ENCODE measurements at regions not wholly inside any gene's neighbourhood (a gene's known extent, or its start where the extent isn't known, plus 50 kb on each side); places are given as distances from the start of the nearest gene placed in this dataset.
A peak's percentile ranks its signal among the peaks of the same experiment; 100 is the strongest.

- H3K4me2 ChIP-seq (ENCODE audit: low read length) = no peak overlapping the region
- CTCF ChIA-PET (ENCODE audit: unreplicated experiment) = no interaction called here
- no peak for TF ChIP-seq EZH2phosphoT487 (IDR thresholded peaks at IDR 0.05; ENCODE audit: borderline replicate concordance, low read depth, low read length)
- TF ChIP-seq CTCF (conservative IDR thresholded peaks at IDR 0.05; ENCODE audit: low read length) = no peak
- no peak for DNase-seq (ENCODE audit: low spot score)
- no peaks in the 10 kb centered on the region for H3K36me3 ChIP-seq (ENCODE audit: insufficient read depth, low read length)
- no peak overlapping the region for H3K4me3 ChIP-seq (ENCODE audit: low read depth, low read length, poor library complexity, severe bottlenecking)
- H3K9me2 ChIP-seq (ENCODE audit: insufficient read depth, low read length) = no peaks in the 10 kb centered on the region
- BruUV-seq (replicated peaks) = no TSS peak
- no peaks in the 10 kb centered on the region for H3K9me3 ChIP-seq (ENCODE audit: low read length)
- H3K27ac ChIP-seq (ENCODE audit: low read depth, low read length, poor library complexity, severe bottlenecking) = no peak overlapping the region
- H3K79me2 ChIP-seq (ENCODE audit: insufficient read depth, low read depth, low read length) = no peaks in the 10 kb centered on the region
- intact Hi-C loops (cut with micrococcal nuclease; ENCODE audit: unreplicated experiment) = no loop called here
- H3K4me1 ChIP-seq (ENCODE audit: insufficient read depth, low read length, poor library complexity, severe bottlenecking) = no peaks in the 10 kb centered on the region
- POLR2A ChIA-PET = no interaction called here
- no peaks in the 10 kb centered on the region for H4K20me1 ChIP-seq (ENCODE audit: insufficient read depth, low read length)
- no peak overlapping the region for H2AFZ ChIP-seq (ENCODE audit: low read length)
Measured at GRCh38 chr1:208980605-208981004, 602.9 kb upstream of the CAMK1G start.

- no peaks in the 10 kb centered on the region for H3K36me3 ChIP-seq (ENCODE audit: insufficient read depth, low read length)
- H2AFZ ChIP-seq (ENCODE audit: low read length) = no peak overlapping the region
- DNase-seq (ENCODE audit: low spot score) = no peak
- H3K9me3 ChIP-seq (ENCODE audit: low read length) = no peaks in the 10 kb centered on the region
- H3K79me2 ChIP-seq (ENCODE audit: insufficient read depth, low read depth, low read length) = no peaks in the 10 kb centered on the region
- H3K4me1 ChIP-seq (ENCODE audit: insufficient read depth, low read length, poor library complexity, severe bottlenecking) = no peaks in the 10 kb centered on the region
- no peaks in the 10 kb centered on the region for H3K9me2 ChIP-seq (ENCODE audit: insufficient read depth, low read length)
- no TSS peak for BruUV-seq (replicated peaks)
- intact Hi-C loops (cut with micrococcal nuclease; ENCODE audit: unreplicated experiment) = no loop called here
- H3K27ac ChIP-seq (ENCODE audit: low read depth, low read length, poor library complexity, severe bottlenecking) = no peak overlapping the region
- ChIA-PET CTCF (ENCODE audit: unreplicated experiment) (no interaction called here), POLR2A (no interaction called here)
- TF ChIP-seq CTCF (conservative IDR thresholded peaks at IDR 0.05; ENCODE audit: low read length) = no peak
- TF ChIP-seq EZH2phosphoT487 (IDR thresholded peaks at IDR 0.05; ENCODE audit: borderline replicate concordance, low read depth, low read length) = no peak
- H4K20me1 ChIP-seq (ENCODE audit: insufficient read depth, low read length) = no peaks in the 10 kb centered on the region
- no peak overlapping the region for H3K4me2 ChIP-seq (ENCODE audit: low read length)
- no peak overlapping the region for H3K4me3 ChIP-seq (ENCODE audit: low read depth, low read length, poor library complexity, severe bottlenecking)
Measured at GRCh38 chr1:208985231-208985630, 598.3 kb upstream of the CAMK1G start.

GRCh38 chr1:208988811-208989222 lies 594.7 kb upstream of the CAMK1G start:
- Histone ChIP-seq H3K4me3 (ENCODE audit: low read depth, low read length, poor library complexity, severe bottlenecking) (peak overlapping the region; percentile 47), H2AFZ (ENCODE audit: low read length) (peak overlapping the region; percentile 50; the same call in 1 of the 2 replicates), H4K20me1 (ENCODE audit: insufficient read depth, low read length) (no peaks in the 10 kb centered on the region), H3K36me3 (ENCODE audit: insufficient read depth, low read length) (no peaks in the 10 kb centered on the region), H3K27ac (ENCODE audit: low read depth, low read length, poor library complexity, severe bottlenecking) (no peak overlapping the region), H3K9me2 (ENCODE audit: insufficient read depth, low read length) (no peaks in the 10 kb centered on the region), H3K9me3 (ENCODE audit: low read length) (no peaks in the 10 kb centered on the region), H3K4me1 (ENCODE audit: insufficient read depth, low read length, poor library complexity, severe bottlenecking) (no peaks in the 10 kb centered on the region), H3K4me2 (ENCODE audit: low read length) (peak overlapping the region; percentile 60), H3K79me2 (ENCODE audit: insufficient read depth, low read depth, low read length) (no peaks in the 10 kb centered on the region)
- intact Hi-C loops (cut with micrococcal nuclease; ENCODE audit: unreplicated experiment) = no loop called here
- peak; percentile 13 for DNase-seq (ENCODE audit: low spot score)
- ChIA-PET POLR2A (no interaction called here), CTCF (ENCODE audit: unreplicated experiment) (no interaction called here)
- TF ChIP-seq EZH2phosphoT487 (IDR thresholded peaks at IDR 0.05; ENCODE audit: borderline replicate concordance, low read depth, low read length) (no peak), CTCF (conservative IDR thresholded peaks at IDR 0.05; ENCODE audit: low read length) (no peak)
- no TSS peak for BruUV-seq (replicated peaks)
